GM10248 (cell line): ENCODE measurements at regions not wholly inside any gene's neighbourhood (a gene's known extent, or its start where the extent isn't known, plus 50 kb on each side); places are given as distances from the start of the nearest gene placed in this dataset.
"Not testable (repeated sequence)": the region's sequence is repeated elsewhere in the genome, so short reads cannot be mapped to it uniquely, and the experiment has no call there.

ENCODE experiments used
- CTCF ChIA-PET: fragments of 300-600 bp; sonication (Branson Sonifier 250); formaldehyde crosslinking; extraction: SDS; loops from one replicate; lab custom pipeline; 2021; ENCODE audit warnings: antibody characterized with exemption; lab: Yijun Ruan, JAX
- POLR2A ChIA-PET: fragments of 350-650 bp; sonication (Branson Sonifier 250); formaldehyde crosslinking; extraction: SDS; loops from one replicate; lab custom pipeline; 2020; ENCODE audit warnings: antibody characterized with exemption; lab: Yijun Ruan, JAX
- DNase-seq: peaks from one replicate; pipeline ENCODE4 v3.0.0; 2012; ENCODE audit errors: extremely low spot score
- CTCF ChIP-seq: IDR thresholded peaks from 2 replicates; pipeline ENCODE4 v1.5.1; 2012; ENCODE audit warnings: mild to moderate bottlenecking, low read depth; ENCODE audit errors: extremely low read depth, missing control alignments, control extremely low read depth

GRCh38 chr6:122877302-122877701 lies 88.2 kb downstream of the SMPDL3A start:
- POLR2A ChIA-PET = no interaction called here
- TF ChIP-seq CTCF = no peak
- CTCF ChIA-PET = no interaction called here
- DNase-seq = no peak

GRCh38 chr6:122878796-122879195 lies 89.7 kb downstream of the SMPDL3A start:
- no peak for DNase-seq
- ChIA-PET POLR2A (no interaction called here), CTCF (no interaction called here)

GRCh38 chr6:122886481-122886880 lies 97.4 kb downstream of the SMPDL3A start:
- CTCF ChIA-PET = interaction anchor here (0.9 kb wide), 1 partner anchor 17 kb away, joined by 5 read pairs; no protein-coding TSS in a partner anchor
- TF ChIP-seq CTCF = no peak
- POLR2A ChIA-PET = no interaction called here
- DNase-seq = no peak

More at GRCh38 chr6:122878796-122879195, 89.7 kb downstream of the SMPDL3A start:
- TF ChIP-seq CTCF = no peak

GRCh38 chr6:122887941-122888340 lies 98.9 kb downstream of the SMPDL3A start:
- no peak for DNase-seq
- no peak for TF ChIP-seq CTCF
- CTCF ChIA-PET = no interaction called here
- POLR2A ChIA-PET = no interaction called here

- CTCF ChIA-PET, DNase-seq, POLR2A ChIA-PET: not testable (repeated sequence)
Measured at GRCh38 chr6:122888680-122889079, 99.6 kb downstream of the SMPDL3A start.

- CTCF ChIA-PET = no interaction called here
- DNase-seq = no peak
- POLR2A ChIA-PET = no interaction called here
- TF ChIP-seq CTCF = no peak
Measured at GRCh38 chr6:122890250-122890649, 101.2 kb downstream of the SMPDL3A start.

GRCh38 chr6:122894791-122895190 lies 101.2 kb upstream of the CLVS2 start:
- POLR2A ChIA-PET = no interaction called here
- CTCF ChIA-PET = no interaction called here
- no peak for TF ChIP-seq CTCF
- no peak for DNase-seq
